ENCODE measurements at regions not wholly inside any gene's neighbourhood (a gene's known extent, or its start where the extent isn't known, plus 50 kb on each side); places are given as distances from the start of the nearest gene placed in this dataset.

GRCh38 chr13:78426183-78426582 lies 177.2 kb downstream of the POU4F1 start:
- DNase-seq (ENCODE audit: low spot score): no peak

- DNase-seq (ENCODE audit: low spot score): no peak
Observed at GRCh38 chr13:78420814-78421213, 182.5 kb downstream of the POU4F1 start.

- DNase-seq (ENCODE audit: low spot score): no peak
Observed at GRCh38 chr13:78413887-78414553, 189.3 kb downstream of the POU4F1 start.

GRCh38 chr13:78410847-78411246 lies 192.5 kb downstream of the POU4F1 start:
- DNase-seq (ENCODE audit: low spot score): no peak

GRCh38 chr13:78410164-78410563 lies 193.2 kb downstream of the POU4F1 start:
- no peak for DNase-seq (ENCODE audit: low spot score)

GRCh38 chr13:78409172-78409571 lies 194.2 kb downstream of the POU4F1 start:
- DNase-seq (ENCODE audit: low spot score): no peak

GRCh38 chr13:78404846-78405360 lies 198.4 kb downstream of the POU4F1 start:
- DNase-seq (ENCODE audit: low spot score): no peak

- no peak for DNase-seq (ENCODE audit: low spot score)
Observed at GRCh38 chr13:78402708-78403400, 200.5 kb downstream of the POU4F1 start.

GRCh38 chr13:78401873-78402707 lies 201.3 kb downstream of the POU4F1 start:
- DNase-seq (ENCODE audit: low spot score): no peak

- DNase-seq (ENCODE audit: low spot score): no peak
Observed at GRCh38 chr13:78398743-78399410, 204.5 kb downstream of the POU4F1 start.

GRCh38 chr13:78393286-78394142 lies 209.8 kb downstream of the POU4F1 start:
- DNase-seq (ENCODE audit: low spot score): no peak

- no peak for DNase-seq (ENCODE audit: low spot score)
Observed at GRCh38 chr13:78383899-78384298, 219.5 kb downstream of the POU4F1 start.

- no peak for DNase-seq (ENCODE audit: low spot score)
Observed at GRCh38 chr13:78383071-78383484, 220.3 kb downstream of the POU4F1 start.

GRCh38 chr13:78382491-78382890 lies 220.9 kb downstream of the POU4F1 start:
- no peak for DNase-seq (ENCODE audit: low spot score)

GRCh38 chr13:78376822-78377221 lies 226.5 kb downstream of the POU4F1 start:
- no peak for DNase-seq (ENCODE audit: low spot score)

- no peak for DNase-seq (ENCODE audit: low spot score)
Observed at GRCh38 chr13:78376033-78376432, 227.3 kb downstream of the POU4F1 start.

GRCh38 chr13:78372581-78372980 lies 230.8 kb downstream of the POU4F1 start:
- DNase-seq (ENCODE audit: low spot score): no peak

- DNase-seq (ENCODE audit: low spot score): no peak
Observed at GRCh38 chr13:78370231-78370630, 233.1 kb downstream of the POU4F1 start.

- DNase-seq (ENCODE audit: low spot score): no peak
Observed at GRCh38 chr13:78364711-78365110, 238.6 kb downstream of the POU4F1 start.

- DNase-seq (ENCODE audit: low spot score): no peak
Observed at GRCh38 chr13:78341032-78341431, 262.3 kb downstream of the POU4F1 start.

GRCh38 chr13:78339927-78340326 lies 263.4 kb downstream of the POU4F1 start:
- no peak for DNase-seq (ENCODE audit: low spot score)

Measured in CD4-positive, alpha-beta T cell treated with Interleukin-2 at 100 ng/mL for 4 hours (primary cell).